B cell (primary cell): ENCODE measurements at regions not wholly inside any gene's neighbourhood (a gene's known extent, or its start where the extent isn't known, plus 50 kb on each side); places are given as distances from the start of the nearest gene placed in this dataset.

ENCODE experiments used
- ATAC-seq: fragments of 200-7000 bp; cut with Tn5 transposase; one replicate; pipeline ENCODE4 v1.10.0; 2021; ENCODE audit warnings: low read depth, mild to moderate bottlenecking, moderate number of reproducible peaks, moderate library complexity
- CTCF ChIA-PET: fragments of 350-600 bp; sonication (Branson Sonifier 250); formaldehyde crosslinking; loops from one replicate; lab custom pipeline; 2021; ENCODE audit warnings: antibody characterized with exemption, inconsistent platforms; lab: Charles Lee
- POLR2A ChIA-PET: fragments of 350-600 bp; sonication (Branson Sonifier 250); formaldehyde crosslinking; loops from one replicate; lab custom pipeline; 2021; ENCODE audit warnings: antibody characterized with exemption; lab: Charles Lee
- DNase-seq: peaks from one replicate; pipeline ENCODE4 v3.0.0; 2013
- H2AFZ ChIP-seq: 2 replicates; pipeline ENCODE4 v1.6.1; 2012; ENCODE audit warnings: mild to moderate bottlenecking, low read depth, low read length; ENCODE audit not compliant: insufficient read depth, poor library complexity, severe bottlenecking
- H3K27ac ChIP-seq, 2 donors: 1 replicate in 1 of 2; 2 replicates in 1 of 2; pipeline ENCODE4 v1.5.1; 2012 to 2013; ENCODE audit warnings: low read length in 2 of 2, mild to moderate bottlenecking in 2 of 2, moderate library complexity in 1 of 2
- H3K27me3 ChIP-seq, 4 experiments: fragments of 200-600 bp in 1 of 4; sonication (generic) in 1 of 4; replicated peaks in 1 of 4; 1 replicate in 2 of 4; 2 replicates in 2 of 4; pipeline versions ENCODE4 v1.6.1 to v1.7.0; 2013 to 2016; ENCODE audit warnings: low read length in 3 of 4, mild to moderate bottlenecking in 2 of 4, mixed read lengths in 1 of 4, moderate library complexity in 1 of 4; ENCODE audit not compliant: insufficient read depth in 4 of 4, control insufficient read depth in 3 of 4; ENCODE audit errors: control extremely low read depth in 1 of 4
- H3K36me3 ChIP-seq, 2 experiments: replicated peaks in 1 of 2; 1 replicate in 1 of 2; 2 replicates in 1 of 2; pipeline versions ENCODE4 v1.6.1 to v1.7.1; 2013; ENCODE audit warnings: low read length in 1 of 2; ENCODE audit not compliant: insufficient read depth in 2 of 2, control insufficient read depth in 1 of 2; ENCODE audit errors: control extremely low read depth in 1 of 2, extremely low read depth in 1 of 2
- H3K4me1 ChIP-seq, 2 donors: fragments of 200-600 bp in 1 of 2; sonication (generic) in 1 of 2; 1 replicate in 1 of 2; 2 replicates in 1 of 2; pipeline versions ENCODE4 v1.5.1 to v1.6.1; 2013 to 2017; ENCODE audit warnings: low read length in 2 of 2; ENCODE audit not compliant: control insufficient read depth in 2 of 2, insufficient read depth in 2 of 2
- H3K4me2 ChIP-seq: replicated peaks from 2 replicates; pipeline ENCODE3; 2012; ENCODE audit warnings: mild to moderate bottlenecking, low read depth, low read length; ENCODE audit not compliant: poor library complexity, severe bottlenecking
- H3K4me3 ChIP-seq, 5 experiments: fragments of 200-600 bp in 1 of 5; sonication (generic) in 1 of 5; 1 replicate in 3 of 5; 2 replicates in 2 of 5; pipeline versions ENCODE4 v1.5.1 to v1.7.0; 2011 to 2016; ENCODE audit warnings: low read length in 4 of 5, mild to moderate bottlenecking in 4 of 5, low read depth in 2 of 5, control low read depth in 1 of 5, moderate library complexity in 1 of 5; ENCODE audit not compliant: insufficient read depth in 1 of 5; ENCODE audit errors: control extremely low read depth in 1 of 5, extremely low read depth in 1 of 5
- H3K79me2 ChIP-seq: fragments of 200-600 bp; sonication (generic); one replicate; pipeline ENCODE4 v1.6.0; 2016; ENCODE audit warnings: low read length; ENCODE audit not compliant: control insufficient read depth, insufficient read depth
- H3K9ac ChIP-seq: fragments of 200-600 bp; sonication (generic); 2 replicates; pipeline ENCODE4 v1.6.1; 2017; ENCODE audit warnings: mild to moderate bottlenecking, low read length, moderate library complexity
- H3K9me3 ChIP-seq, 3 donors: one replicate each; pipeline versions ENCODE4 v1.6.1 to v1.7.1; 2013; ENCODE audit warnings: low read length in 2 of 3; ENCODE audit not compliant: control insufficient read depth in 2 of 3, insufficient read depth in 1 of 3; ENCODE audit errors: control extremely low read depth in 1 of 3
- H4K20me1 ChIP-seq: 2 replicates; pipeline ENCODE4 v1.6.0; 2012; ENCODE audit warnings: mild to moderate bottlenecking, low read length; ENCODE audit not compliant: insufficient read depth, control insufficient read depth, poor library complexity, severe bottlenecking
- H3K27ac Mint-ChIP-seq: one replicate; pipeline ENCODE4 v1.8.0; 2021; ENCODE audit warnings: mixed read lengths
- H3K27me3 Mint-ChIP-seq: one replicate; pipeline ENCODE4 v1.8.0; 2021; ENCODE audit warnings: mixed read lengths
- H3K4me1 Mint-ChIP-seq: one replicate; pipeline ENCODE4 v1.8.0; 2021; ENCODE audit warnings: mixed read lengths
- H3K4me3 Mint-ChIP-seq: one replicate; pipeline ENCODE4 v1.8.0; 2021; ENCODE audit warnings: mixed read lengths
- H3K9me3 Mint-ChIP-seq: one replicate; pipeline ENCODE4 v1.8.0; 2022; ENCODE audit warnings: mixed read lengths; ENCODE audit not compliant: insufficient read depth
- EZH2 ChIP-seq: IDR thresholded peaks from 2 replicates; pipeline ENCODE4 v1.6.1; 2012; ENCODE audit warnings: borderline replicate concordance, low read depth, mild to moderate bottlenecking, moderate library complexity, low read length; ENCODE audit not compliant: insufficient read depth, poor library complexity, severe bottlenecking
- WGBS: methylation state at CpG from one replicate; pipeline ENCODE4 v1.1.5; 2013; ENCODE audit warnings: missing lambda C conversion rate; ENCODE audit not compliant: insufficient coverage; 5-methylcytosine and 5-hydroxymethylcytosine counted together
- intact Hi-C: fragments of 100-400 bp; cut with micrococcal nuclease; formaldehyde crosslinking; loops from one replicate; pipeline ENCODE4 v1.10.0; 2022
- TF ChIP-seq, protein P1 (sequence below): fragments of 200-600 bp; IDR thresholded peaks from one replicate; pipeline ENCODE4 v1.8.0; 2022; ENCODE audit warnings: antibody characterized with exemption, mild to moderate bottlenecking

DNA sequence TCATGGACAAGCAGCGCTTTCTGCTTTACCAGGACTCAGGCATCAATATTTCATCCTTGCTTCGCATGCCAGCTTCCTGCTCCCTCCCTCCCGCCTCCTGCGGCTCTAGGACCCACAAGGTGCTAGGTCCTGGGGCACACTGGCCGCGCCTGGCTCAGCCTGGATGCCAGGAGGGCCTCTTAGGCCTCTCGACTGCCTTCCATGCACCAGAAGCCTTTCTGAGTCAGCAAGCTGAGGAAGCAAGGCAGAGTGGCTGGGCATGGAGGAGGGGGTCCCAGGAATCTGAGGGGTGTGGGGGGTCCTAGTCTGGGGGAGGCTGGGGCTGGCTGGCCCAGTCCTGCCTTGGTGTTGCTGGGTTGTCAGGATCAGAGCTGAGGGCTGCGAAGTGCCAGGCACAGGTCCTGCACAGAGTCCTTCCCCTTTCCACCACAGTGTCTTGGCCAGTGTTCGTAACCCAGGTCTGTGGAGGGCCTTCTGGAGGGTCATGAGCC is 61.0 kb upstream of the THY1 start:
- Mint-ChIP-seq H3K4me3 (no peak overlapping the region), H3K4me1 (peaks cover 3% of the 10 kb centered on the region), H3K9me3 (no peaks in the 10 kb centered on the region), H3K27me3 (peaks cover 49% of the 10 kb centered on the region), H3K27ac (no peak overlapping the region)
- Histone ChIP-seq H4K20me1 (no peaks in the 10 kb centered on the region), H2AFZ (no peak overlapping the region), H3K9ac (no peak overlapping the region), H3K36me3 (no peaks in the 10 kb centered on the region), H3K4me2 (no peak overlapping the region), H3K4me3 (no peak overlapping the region), H3K27ac (no peak overlapping the region), H3K79me2 (no peaks in the 10 kb centered on the region), H3K9me3 (no peaks in the 10 kb centered on the region), H3K4me1 (peaks cover 4 to 5% of the 10 kb centered on the region in 2 donors), H3K27me3 (peaks cover 0 to 16% (median 2%) of the 10 kb centered on the region in 4 experiments)
- intact Hi-C loops: no loop called here
- no peak for TF ChIP-seq EZH2
- TF ChIP-seq, protein P1, sequence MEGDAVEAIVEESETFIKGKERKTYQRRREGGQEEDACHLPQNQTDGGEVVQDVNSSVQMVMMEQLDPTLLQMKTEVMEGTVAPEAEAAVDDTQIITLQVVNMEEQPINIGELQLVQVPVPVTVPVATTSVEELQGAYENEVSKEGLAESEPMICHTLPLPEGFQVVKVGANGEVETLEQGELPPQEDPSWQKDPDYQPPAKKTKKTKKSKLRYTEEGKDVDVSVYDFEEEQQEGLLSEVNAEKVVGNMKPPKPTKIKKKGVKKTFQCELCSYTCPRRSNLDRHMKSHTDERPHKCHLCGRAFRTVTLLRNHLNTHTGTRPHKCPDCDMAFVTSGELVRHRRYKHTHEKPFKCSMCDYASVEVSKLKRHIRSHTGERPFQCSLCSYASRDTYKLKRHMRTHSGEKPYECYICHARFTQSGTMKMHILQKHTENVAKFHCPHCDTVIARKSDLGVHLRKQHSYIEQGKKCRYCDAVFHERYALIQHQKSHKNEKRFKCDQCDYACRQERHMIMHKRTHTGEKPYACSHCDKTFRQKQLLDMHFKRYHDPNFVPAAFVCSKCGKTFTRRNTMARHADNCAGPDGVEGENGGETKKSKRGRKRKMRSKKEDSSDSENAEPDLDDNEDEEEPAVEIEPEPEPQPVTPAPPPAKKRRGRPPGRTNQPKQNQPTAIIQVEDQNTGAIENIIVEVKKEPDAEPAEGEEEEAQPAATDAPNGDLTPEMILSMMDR: no peak
- ChIA-PET CTCF (interaction anchor here (0.8 to 0.9 kb wide), 2 partner anchors 158 to 625 kb away, joined by 3 to 6 read pairs; no protein-coding TSS in a partner anchor), POLR2A (no interaction called here)
- WGBS: 95% methylated on average over 7 of the region's 9 CpGs
- no peak for ATAC-seq
- no peak for DNase-seq

DNA sequence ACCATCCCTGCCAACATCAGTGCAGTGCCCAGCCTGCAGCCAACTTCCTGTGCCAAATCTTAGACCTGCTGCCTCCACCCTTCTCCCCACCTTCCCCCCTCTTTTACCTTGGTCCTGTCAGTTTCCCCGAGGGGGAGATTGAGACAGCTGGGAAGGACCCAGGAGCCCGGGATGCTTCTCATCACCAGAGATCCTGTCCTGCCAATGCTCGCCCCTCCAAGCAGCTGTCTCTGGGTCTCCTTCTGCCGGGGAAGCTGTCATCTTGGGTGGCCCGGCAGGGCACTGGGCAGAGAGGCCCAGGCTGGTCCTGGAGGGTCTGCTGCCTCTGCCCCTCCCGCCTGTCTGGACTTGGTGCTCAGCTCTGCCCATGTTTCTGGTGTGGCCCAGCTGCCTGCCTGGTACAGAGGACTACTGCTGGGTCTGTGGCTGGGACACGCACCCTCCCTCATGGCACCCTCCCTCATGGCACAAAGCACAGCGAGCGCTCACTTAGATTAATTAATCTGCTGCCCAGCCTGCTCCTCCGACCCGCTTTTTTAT is 60.4 kb upstream of the THY1 start:
- no peak for DNase-seq
- CTCF ChIA-PET: interaction anchor here (0.8 to 0.9 kb wide), 2 partner anchors 159 to 625 kb away, joined by 3 to 6 read pairs; no protein-coding TSS in a partner anchor
- intact Hi-C loops: no loop called here

More for the DNA sequence above, 60.4 kb upstream of the THY1 start:
- ATAC-seq: no peak
- Histone ChIP-seq H3K27me3 (peaks cover 0 to 13% (median 2%) of the 10 kb centered on the region in 4 experiments), H3K36me3 (no peaks in the 10 kb centered on the region), H3K79me2 (no peaks in the 10 kb centered on the region), H4K20me1 (no peaks in the 10 kb centered on the region), H3K4me3 (no peak overlapping the region), H3K4me1 (peaks cover 4 to 5% of the 10 kb centered on the region in 2 donors), H2AFZ (no peak overlapping the region), H3K27ac (no peak overlapping the region), H3K9ac (no peak overlapping the region), H3K4me2 (no peak overlapping the region), H3K9me3 (no peaks in the 10 kb centered on the region)
- 95% methylated on average over 11 of the region's 11 CpGs for WGBS
- Mint-ChIP-seq H3K9me3 (no peaks in the 10 kb centered on the region), H3K4me3 (no peak overlapping the region), H3K4me1 (peaks cover 3% of the 10 kb centered on the region), H3K27me3 (peaks cover 47% of the 10 kb centered on the region), H3K27ac (no peak overlapping the region)
- TF ChIP-seq, protein P1: no peak
- no peak for TF ChIP-seq EZH2
- POLR2A ChIA-PET: no interaction called here
